GM18498 (cell line): ENCODE measurements at regions not wholly inside any gene's neighbourhood (a gene's known extent, or its start where the extent isn't known, plus 50 kb on each side); places are given as distances from the start of the nearest gene placed in this dataset.
"Not testable (repeated sequence)": the region's sequence is repeated elsewhere in the genome, so short reads cannot be mapped to it uniquely, and the experiment has no call there.

Source experiments
- ATAC-seq: cut with Tn5 transposase; IDR thresholded peaks from one replicate; pipeline ENCODE4 v1.9.1; 2021; ENCODE audit warnings: mild to moderate bottlenecking, moderate library complexity; ENCODE audit not compliant: unreplicated experiment

DNA sequence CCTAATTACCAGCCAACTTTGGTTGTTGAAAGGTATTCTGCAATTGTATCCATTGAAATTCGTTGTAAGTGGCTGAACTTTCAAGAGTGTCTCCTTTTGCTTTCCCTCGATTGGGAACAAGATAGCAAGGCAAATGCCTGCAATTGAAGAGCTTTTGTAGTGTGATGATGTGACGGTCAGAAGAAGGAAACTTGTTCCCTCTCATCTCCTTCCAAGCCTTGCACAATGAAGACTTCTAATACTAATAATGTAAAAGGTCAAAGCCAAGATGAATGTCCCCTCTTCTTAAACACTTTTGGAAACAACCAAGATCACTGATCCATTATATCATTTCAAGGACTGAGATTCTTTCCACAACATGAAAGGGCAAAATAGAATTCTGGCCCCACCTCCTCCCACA lies 101.9 kb upstream of the LMCD1 start:
- no peak for ATAC-seq

- ATAC-seq, result no peak
Observed at GRCh38 chr3:8400911-8401310, 100.7 kb upstream of the LMCD1 start.

DNA sequence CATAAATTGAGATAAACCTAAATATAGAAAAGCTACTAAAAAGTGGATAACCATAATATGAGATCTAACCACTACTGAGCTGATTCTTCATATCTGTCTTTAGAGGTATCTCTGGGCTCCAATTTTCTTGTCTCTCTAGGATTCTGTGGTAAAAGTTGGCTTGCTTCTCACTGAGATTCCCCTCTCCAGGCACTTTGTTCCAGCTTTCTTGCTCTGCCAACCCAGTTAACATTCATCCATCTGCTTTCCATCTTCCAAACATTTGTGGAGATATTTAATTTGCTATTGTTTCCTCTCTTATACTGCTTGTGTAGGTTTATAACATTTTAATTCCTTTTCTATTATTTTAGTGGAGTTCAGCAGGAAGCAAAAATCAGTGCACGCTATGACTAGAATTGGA lies 97.6 kb upstream of the LMCD1 start:
- ATAC-seq, result no peak

GRCh38 chr3:8405144-8405543 lies 96.5 kb upstream of the LMCD1 start:
- no peak for ATAC-seq

DNA sequence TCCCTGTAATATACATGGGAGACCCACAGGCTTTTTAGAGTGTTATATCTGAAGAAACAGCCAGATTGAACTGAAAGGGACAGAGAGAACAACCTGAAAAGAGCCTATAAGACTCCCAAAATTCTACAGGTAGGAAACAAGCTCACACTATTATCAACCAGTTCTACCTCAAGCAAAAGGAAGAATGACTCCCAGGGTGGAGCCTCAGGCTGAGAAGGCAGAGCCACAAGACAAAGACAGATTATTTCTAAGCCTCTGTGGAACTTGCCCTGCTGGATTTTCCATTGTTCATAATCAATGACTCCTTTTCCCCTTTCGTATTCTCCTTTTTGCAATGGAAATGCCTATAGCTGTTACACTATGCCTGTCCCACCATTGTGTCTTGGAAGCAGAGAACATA lies 95.1 kb upstream of the LMCD1 start:
- no peak for ATAC-seq

GRCh38 chr3:8413337-8413926 lies 88.2 kb upstream of the LMCD1 start:
- no peak for ATAC-seq

DNA sequence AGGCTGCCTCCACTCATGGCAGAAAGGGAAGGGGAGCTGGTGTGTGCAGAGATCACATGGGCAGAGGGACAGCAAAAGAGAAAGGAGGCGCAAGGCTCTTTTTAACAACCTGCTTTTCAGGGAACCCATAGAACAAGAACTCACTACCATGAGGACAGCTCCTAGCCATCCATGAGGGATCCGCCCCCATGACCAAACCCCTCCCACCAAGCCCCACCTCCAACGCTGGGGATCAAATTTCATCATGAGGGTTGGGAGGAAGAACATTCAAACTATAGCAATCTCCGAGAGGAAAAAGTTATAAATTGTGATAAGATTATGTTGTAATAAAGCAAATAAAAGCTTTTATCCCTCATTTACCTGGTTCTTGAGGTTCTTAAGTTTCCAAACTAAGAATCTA lies 84.7 kb upstream of the LMCD1 start:
- no peak for ATAC-seq

GRCh38 chr3:8420612-8421011 lies 81.0 kb upstream of the LMCD1 start:
- no peak for ATAC-seq

DNA sequence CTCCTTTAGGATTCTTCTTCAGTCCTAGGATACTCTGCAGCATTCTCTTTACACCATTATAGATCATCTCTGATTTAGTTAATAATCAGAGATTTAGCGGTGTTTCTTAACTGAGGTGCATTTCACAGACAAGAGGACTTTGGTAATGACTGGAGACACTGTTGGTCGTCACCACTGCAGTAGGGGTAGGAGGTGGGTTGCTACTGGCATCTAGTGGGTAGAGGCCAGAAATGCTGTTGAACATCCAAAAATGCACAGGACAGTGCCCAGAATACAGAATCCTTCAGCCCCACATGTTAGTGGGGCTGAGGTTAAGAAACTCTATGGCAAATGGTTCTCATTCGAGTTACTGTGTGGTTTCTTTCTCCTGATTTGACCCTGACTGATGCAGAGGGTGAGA lies 80.4 kb upstream of the LMCD1 start:
- no peak for ATAC-seq

- ATAC-seq, result no peak
Observed at GRCh38 chr3:8421711-8422110, 79.9 kb upstream of the LMCD1 start.

DNA sequence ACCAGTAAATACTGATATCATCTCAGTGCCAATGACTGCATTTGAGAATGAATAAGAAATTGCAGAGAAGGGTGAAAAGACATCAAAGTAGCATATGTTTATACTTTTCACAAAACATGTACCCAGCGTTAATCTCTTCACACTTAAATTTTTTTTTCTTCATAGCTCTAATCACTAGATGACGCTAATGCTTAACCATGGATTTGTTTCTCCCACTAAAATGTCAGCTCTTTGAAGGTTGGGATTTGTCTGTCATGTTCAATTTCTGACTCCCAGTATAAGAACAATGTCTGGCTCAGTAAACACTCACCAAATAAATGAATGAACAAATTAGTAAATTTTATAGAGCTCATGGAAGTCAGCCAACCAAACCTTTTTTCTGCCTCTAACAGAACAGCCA lies 78.3 kb upstream of the LMCD1 start:
- ATAC-seq, result no peak

DNA sequence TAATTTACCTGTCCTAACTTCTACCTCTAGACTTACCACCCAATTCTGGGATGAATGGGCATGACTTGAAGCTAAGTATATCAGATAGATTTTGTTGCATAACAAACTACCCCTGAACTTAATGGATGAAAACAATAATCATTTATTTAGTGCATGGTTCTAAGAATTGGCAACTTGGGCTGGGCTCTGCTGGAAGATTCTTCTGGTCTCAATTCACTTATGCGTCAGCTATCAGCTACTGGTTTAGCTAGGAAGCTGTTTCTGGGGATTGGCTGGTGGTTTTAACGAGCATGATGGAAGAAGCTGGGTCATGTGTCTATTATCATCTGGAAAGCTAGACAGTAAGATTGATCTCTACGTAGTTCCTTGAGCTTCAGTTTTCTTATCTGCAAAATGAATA lies 77.3 kb upstream of the LMCD1 start:
- ATAC-seq, result no peak

- ATAC-seq, result no peak
Observed at GRCh38 chr3:8436661-8437287, 64.8 kb upstream of the LMCD1 start.

DNA sequence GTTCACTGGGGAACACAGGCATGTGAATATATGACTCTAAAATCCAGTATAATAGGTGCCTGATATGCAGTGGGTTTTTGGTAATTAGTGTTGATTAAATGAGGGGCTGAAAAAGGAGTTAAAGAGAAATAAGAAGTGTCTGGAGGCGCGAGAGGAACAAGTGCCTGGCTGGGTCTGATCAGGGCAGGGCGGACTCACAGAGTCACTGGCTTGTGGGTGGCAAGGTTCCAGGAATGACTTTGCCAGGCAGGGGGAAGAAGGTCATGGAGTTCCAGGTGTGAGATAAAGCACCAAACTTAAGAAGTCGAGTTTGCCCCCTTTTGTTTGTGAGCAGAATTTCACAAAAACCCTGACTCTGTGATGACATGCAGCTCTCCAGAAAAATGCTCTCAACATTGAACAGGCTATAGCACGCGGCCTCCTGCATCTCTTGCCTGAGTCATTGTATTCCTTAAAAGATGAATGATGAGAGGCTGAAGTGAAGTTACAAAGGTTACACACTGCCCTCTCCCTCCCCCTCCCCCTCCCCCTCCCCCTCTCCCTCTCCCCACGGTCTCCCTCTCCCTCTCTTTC lies 63.0 kb upstream of the LMCD1 start:
- ATAC-seq, result no peak

DNA sequence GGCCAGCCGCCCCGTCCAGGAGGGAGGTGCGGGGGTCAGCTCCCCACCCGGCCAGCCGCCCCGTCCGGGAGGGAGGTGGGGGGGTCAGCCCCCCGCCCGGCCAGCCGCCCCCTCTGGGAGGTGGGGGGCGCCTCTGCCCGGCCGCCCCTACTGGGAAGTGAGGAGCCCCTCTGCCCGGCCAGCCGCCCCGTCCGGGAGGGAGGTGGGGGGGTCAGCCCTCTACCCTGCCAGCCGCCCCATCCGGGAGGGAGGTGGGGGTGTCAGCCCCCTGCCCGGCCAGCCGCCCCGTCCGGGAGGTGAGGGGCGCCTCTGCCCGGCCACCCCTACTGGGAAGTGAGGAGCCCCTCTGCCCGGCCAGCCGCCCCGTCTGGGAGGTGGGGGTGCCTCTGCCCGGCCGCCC lies 61.5 kb upstream of the LMCD1 start:
- not testable (repeated sequence) for ATAC-seq

DNA sequence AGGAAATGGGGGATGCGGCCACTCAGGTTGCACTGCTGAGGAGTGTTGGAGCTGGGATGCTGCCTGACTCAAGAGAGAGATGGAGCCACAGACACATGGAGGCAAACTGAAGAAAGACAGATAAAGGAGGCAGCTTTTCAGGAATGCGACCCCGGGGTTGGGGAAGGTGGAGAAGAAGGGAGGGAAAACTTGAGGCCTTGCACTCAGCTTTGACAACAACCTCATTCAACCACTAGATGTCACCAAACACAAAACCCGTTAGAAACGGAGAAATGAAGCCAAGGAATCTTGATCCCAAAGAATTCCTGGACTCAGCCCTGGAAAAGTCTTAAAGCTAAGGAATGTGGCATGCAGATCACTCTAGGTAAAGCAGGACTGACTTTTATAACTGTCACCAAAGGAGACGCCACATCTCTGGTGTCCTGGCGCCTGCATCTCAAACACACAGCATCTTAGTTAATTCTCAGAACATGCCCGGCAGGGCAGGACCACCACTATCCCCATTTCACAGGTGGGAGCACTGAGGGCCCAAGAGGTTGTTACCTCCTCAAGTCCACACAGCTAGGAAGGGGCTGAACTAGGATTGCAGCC lies 59.6 kb upstream of the LMCD1 start:
- ATAC-seq, result no peak

- ATAC-seq, result no peak
Observed at GRCh38 chr3:8442993-8443650, 58.5 kb upstream of the LMCD1 start.

DNA sequence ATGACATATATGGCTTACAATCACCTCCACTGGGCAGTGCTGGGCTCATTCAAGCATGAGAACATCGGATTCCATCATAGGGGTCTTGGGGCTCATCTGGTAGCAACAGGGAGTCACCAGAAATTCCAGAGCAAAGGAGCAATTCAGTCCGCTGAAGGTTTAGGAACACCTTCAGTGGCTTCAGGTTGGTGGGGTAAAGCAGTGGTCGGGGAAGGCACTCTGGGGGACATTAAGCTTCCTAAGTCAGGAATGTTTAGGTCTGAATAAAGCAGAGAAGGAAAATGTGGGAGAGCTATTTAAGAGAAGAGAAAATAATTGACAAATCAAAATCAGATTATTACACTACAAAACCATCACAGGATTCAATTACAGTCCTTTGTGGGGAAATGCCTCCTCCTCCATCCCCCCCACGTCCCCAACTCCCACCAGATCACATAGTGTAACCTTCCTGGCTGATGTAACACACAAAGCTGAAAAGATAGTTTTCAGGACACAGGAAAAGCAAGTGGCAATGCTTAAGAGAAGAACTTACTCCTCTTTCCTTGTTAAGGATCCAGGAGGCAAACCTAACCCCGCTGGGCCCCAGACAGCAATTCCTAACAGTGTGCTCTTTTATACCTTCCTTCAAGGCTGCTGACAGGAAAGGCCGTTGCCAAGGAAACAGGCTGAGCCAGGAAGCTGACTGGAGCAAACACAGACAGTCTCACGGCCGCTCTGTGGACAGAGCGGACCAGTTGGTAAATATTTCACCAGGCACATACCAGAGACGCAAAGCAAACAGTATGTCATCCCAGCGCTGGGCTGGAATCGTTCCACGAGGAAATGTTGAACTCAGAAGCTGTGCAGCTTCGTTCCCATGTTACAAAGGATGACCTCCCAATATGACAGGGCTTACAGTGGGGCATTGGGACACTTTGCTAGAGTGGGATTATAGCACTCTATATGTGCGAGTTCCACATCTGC lies 57.5 kb upstream of the LMCD1 start:
- no peak for ATAC-seq

GRCh38 chr3:8444883-8445282 lies 56.7 kb upstream of the LMCD1 start:
- ATAC-seq, result no peak

DNA sequence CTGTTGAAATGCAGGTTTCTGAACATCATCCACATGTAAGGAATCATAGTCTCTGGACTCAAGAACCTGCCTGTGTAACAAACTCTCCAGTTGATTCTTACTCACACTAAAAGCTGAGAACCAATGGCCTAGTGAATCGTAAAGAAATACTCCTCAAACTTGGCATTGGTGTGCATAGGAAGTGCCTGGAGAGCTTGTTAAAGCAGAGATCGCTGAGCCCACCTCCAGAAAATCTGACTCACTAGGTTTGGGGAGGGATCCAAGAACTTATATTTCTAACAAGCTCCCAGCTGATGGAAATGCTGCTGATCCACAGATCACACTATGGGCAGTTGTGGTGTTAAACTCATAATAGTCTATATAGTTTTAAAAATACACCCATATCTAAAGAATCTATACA lies 55.8 kb upstream of the LMCD1 start:
- ATAC-seq, result no peak

- ATAC-seq, result no peak
Observed at GRCh38 chr3:8446845-8447244, 54.8 kb upstream of the LMCD1 start.
